Globus pallidus (tissue), 1 donor: ENCODE measurements at regions not wholly inside any gene's neighbourhood (a gene's known extent, or its start where the extent isn't known, plus 50 kb on each side); places are given as distances from the start of the nearest gene placed in this dataset.

Source experiments
- DNase-seq: peaks from one replicate; pipeline ENCODE4 v3.0.0-alpha.2; 2015; ENCODE audit warnings: low spot score

DNA sequence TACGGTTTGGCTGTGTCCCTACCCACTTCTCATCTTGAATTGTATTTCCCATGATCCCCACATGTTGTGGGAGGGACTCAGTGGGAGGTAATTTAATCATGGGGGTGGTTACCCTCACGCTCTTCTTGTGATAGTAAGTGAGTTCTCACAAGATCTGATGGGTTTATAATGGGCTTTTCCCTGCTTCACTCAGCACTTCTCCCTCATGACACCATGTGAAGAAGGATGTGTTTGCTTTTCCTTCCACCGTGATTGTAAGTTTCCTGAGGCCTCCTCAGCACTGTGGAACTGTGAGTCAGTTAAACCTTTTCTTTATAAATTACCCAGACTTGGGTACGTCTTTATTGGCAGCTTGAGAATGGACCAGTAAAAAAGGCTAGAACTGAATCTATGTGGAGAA, 750.0 kb upstream of the ID2 start:
- no peak for DNase-seq

DNA sequence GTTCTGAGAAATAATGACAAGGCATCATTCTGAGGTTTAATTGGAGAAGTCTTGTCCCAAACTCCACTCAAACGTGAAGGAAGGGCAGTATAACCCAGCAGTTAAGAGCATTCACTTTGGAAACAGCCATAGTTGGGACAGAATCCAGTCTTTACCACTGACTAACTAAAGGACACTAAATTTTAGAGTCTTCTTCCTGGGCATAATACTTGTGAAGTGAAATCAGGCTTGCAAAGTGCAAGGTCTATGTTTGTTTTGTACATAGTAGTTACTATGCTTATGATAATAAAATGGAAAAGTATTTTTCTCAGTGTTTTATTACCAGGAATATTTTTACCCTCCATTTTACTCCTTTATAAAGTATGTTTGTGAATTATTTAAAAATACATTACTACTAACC, 748.2 kb upstream of the ID2 start:
- no peak for DNase-seq

DNA sequence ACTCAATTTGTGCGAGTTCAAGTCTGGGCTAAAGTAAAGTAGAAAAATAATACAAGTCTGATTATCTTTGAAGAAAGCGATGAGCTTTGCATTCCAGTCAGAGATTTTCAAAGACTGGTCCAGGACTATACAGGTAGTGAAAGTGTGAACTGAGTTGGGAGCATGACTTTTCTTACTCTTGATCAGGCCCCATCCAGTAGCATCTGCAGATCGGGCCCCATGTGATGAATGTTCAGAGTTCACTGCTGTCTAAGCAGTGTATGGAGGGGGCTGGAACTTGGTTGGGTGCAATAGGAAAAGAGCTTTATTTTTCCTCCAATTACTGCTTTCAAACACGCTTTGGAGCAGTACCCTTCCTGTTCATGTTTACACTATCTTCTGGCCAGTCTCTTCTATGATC, 747.4 kb upstream of the ID2 start:
- DNase-seq = no peak

DNA sequence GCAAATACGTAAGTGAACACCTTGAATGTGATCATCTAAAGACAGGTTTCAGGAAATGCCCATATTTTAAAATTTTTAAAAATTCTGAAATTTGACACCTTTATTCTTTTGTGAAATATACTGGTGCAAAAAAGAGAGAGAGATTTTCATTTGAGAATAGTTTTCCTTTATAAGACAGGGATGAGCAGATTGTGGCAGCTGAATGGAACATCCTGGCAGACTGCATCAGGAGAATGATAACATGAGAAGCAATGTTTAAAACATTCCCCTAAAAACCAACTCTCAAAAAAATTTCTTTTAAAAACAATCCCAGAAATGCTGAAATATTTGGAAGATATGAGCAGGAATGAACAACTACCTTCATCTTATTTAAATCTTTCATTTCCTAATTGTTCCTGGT, 744.8 kb upstream of the ID2 start:
- DNase-seq = no peak

DNA sequence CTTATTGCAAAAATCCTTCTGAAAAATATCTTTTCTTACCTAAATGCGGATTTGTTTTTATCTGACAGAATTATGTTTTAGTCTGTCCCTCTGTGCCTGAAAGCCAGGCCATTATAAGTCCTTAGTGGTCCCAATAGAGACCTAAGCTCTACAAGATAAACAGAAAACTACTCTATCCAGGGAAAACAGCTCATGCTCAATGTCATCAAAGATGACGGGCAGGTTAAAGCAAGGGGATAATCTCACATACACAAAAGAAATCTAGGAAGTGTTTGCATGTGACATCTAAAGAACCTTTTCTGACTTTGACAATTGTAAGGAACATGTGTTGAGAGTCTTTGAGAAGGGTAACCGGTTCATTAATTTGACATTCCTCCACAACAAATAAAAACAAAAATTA, 741.1 kb upstream of the ID2 start:
- no peak for DNase-seq

DNA sequence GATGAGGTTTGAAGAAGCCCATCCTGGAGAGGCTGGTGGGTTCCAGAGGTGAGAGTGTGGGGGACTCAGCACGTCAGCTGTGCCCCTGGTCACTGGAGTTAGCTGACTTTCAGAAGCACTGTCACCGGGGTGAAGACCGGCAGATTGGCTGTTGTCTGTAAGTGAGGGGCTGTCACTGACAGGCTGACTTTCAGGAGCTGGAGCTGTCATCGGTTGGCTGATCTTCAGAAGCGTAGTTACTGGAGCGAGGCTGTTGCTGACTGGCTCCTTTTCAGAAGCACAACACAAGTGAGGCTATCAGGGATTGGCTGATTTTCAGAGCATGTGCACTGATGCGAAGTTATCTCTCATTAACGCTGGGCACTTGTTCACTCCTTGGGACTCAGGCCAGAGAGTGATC, 738.4 kb upstream of the ID2 start:
- DNase-seq = no peak

DNA sequence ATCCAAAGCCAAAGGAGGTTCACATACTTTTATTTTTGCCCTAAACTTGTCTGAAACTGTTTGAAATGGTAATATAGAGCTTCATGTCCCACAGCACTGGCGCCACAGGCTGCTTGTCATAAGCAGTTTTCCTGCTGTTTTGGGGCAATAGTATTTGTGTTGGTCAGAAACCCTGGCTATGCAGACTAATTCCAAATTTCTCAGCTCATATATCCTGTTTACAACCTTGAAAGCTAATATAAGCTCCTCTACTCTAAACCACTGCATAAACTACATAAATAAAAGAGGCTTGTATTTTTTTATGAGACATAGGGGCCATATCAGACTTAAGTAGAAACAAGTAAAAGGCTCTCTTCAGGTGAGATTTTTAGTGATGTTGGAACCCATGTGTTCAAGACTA, 736.8 kb upstream of the ID2 start:
- DNase-seq = no peak

DNA sequence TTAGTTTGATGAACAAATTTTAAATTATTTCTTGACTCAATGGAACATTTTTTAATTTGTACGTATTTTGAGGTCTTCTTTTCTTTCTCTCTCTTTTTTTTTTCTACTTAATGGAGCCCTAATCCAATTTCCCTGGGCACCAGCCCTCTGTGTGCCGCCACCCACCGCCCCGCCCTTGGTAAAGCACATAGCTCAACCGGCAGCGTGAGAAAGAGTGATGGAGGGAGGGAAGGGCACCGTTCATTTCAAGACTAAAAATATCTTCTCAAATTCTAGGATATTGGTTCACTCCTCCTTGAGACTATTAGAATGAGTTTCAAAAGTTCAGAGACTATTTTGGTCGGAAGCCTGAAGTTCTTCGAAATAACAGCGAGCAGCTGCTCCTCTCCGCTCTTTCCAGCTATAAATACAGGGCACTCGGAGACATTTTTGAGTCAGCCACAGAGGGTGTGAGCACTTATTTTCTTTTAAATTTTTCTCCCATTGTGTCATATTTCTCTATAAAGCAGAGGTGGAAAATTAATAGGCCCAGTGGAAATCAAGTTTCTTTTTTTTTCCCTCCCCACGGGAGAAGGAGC, 731.7 kb upstream of the ID2 start:
- no peak for DNase-seq

DNA sequence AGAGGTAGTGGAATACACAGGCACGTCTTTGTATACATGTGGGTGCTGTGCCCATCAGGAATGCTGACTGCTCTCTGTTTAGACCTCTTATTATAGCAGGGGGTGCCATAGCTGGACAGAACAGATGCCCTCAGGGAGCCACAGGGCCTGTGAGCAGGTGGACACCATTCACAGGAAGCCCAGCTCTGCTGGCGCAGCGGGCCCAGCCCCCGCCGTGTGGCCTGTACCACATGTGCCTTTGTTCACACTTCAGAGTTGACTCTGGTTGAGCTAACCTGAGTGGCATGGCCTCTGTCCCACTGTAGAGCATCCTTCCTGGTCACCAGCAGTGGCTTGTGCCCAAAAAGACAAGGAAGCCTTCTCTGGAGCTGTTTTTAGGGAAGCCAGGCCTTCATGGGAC, 730.9 kb upstream of the ID2 start:
- DNase-seq = no peak

DNA sequence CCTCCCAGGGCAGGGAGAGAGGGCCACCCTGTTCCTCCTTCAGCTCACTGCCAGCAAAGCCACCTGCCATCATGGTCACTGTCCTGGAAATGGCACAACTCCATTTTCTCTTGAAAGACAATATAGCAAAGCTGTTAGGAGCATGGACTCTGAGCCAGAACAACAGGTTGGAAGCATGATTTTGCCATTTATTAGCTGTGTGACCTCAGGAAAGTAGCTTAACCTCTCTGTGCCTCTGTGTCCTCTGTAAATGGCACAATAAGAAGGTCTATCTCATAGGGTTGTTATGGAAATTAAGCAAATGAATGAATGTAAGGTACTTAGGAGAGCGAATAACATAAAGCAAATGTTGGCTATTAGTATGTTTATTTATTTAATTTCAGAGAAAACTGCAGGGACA, 730.4 kb upstream of the ID2 start:
- no peak for DNase-seq

DNA sequence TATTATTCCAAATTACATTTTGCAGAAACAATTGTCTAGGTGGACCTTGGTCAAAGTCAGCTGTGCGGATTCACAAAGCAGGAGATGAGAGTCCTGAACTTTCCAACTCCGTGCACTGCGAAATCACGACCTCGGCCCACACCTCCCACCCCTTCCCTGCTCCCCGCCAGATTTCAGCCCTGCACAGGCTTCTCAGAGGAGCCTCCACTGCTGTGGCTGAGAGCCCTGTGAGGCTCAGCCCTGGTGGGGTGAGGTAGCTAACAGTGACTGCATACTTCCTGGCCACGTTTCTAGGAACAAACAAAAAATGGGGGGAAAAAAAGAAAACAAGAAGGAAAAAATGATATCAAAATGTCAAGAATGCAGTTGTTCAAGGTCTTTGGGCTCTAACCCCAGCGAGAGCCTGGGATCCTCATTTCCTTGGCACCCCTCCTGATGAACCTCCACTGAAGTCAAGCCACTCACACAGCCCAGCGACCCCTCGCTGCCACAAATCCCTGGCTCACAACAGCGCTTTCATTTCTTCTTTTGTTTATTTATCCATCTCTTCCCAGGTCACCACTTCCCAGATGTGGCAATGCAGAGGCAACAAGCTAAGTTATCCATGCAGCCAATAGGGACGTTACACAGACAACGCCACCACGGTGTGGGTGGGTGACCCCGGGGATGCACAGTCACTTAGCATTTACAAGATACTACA, 729.7 kb upstream of the ID2 start:
- DNase-seq = no peak

DNA sequence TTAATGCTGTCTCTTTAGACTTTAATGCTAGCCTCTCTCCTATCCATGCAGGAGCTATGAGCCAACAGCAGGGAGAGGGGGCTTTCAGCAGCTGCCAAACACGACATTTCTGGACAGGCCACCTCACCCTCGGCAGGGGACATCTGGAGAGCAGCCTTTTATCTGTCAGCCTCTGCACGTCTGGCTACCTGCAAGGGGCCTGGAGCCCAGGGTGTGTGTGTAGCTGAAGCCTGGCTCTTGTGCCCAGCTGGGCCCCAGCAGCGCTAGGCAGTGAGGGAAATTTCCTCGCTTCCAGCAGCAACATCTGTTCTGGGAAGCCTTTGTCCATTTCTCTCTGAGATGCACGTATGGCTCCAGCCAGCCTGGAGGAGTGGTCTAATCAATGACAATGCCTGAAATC, 728.7 kb upstream of the ID2 start:
- DNase-seq = no peak

DNA sequence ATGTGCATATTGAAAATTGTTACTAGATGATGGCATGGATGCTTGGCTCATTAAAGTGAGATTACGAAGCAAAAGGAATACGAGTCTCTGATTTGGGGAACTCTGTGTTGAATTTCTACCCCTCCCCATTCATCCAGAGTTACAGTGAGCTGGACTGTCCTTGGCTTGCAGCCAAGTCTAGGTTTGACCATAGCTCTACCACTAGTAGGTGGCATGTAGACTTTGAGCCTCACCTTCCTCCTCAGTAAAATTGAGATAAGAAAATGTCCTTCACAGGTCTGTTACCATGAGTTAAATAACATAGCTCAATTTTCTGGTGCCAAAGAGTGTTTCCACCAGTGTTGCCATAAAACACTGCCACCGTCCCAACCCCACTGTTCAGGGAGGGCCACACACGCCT, 727.6 kb upstream of the ID2 start:
- DNase-seq = no peak

DNA sequence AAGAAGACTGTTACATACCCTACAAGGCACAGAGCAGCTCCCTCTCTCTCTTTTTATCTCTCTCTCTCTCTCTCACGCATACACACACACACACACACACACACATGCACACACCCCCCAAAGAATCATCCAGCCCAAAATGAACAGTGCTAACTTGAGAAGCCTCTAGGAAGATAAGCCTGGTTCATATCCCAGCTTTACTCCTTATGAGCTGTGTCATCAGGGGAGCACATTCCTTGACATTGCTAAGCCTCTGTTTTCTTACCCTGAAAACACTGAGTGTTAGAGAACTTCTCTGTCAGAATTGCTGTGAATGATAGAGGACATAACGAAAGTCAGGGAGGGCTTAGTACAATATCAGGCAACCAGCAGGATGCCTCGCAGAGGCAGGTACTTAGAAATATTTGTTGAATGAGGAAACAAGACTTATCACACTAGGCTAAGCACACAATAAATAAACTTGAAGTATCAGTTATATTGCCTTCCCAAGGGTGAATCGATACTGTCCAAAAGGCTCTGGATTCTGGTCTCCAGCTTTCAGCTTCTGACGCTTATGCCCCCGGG, 725.6 kb upstream of the ID2 start:
- no peak for DNase-seq

DNA sequence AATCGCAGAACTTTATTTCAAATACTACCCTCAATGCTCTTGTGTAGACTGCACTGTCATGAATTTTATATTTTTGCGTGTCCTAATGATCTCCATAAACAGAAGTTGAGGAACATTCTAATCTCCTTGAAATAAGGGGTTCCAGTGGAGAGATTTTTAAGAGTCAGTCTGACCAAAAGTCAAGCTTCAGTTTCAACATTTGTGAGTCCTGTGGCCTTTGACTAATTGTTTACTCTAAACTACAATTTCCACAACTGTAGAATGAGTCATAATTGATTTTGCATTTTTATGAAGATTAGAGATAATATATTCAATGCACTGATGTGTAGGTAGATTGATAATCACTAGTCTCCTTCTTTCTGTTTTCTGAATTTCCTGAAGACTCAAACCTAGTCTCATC, 720.3 kb upstream of the ID2 start:
- DNase-seq = no peak

DNA sequence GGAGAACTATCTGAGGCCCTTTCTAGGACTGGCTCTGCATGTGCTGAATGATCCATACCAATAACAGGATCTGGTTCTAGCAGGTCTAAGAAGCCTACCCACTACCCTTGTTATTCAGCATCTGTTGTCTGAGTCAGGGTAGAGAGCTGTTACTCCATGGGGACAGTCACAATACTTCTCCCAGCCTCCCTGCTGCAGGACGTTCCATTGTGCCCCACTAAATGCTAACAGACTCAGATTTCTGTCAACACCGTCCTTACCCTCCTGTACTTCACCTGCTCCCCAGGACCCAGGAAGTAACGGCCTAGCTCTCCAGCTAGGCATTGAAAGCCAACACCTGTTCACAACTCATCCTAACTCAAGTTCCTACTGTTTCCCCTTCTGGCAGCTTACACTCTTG, 719.7 kb upstream of the ID2 start:
- DNase-seq = no peak

DNA sequence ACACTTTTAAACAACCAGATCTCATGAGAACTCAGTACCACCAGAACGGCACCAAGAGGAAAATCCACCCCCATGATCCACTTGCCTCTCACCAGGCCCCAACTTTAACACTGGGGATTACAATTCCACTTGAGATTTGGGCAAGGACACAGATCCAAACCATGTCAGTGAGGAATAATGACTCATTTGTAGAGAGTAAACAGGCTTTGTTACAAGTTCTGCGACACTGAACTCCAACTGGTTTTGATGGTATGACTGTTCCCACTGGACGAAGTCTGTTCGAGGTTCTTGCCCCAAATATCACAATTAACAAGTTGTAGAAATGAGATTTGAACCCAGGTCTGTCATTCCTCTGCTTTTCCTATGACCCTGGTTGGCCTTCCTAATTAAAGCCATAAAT, 718.1 kb upstream of the ID2 start:
- DNase-seq = no peak

DNA sequence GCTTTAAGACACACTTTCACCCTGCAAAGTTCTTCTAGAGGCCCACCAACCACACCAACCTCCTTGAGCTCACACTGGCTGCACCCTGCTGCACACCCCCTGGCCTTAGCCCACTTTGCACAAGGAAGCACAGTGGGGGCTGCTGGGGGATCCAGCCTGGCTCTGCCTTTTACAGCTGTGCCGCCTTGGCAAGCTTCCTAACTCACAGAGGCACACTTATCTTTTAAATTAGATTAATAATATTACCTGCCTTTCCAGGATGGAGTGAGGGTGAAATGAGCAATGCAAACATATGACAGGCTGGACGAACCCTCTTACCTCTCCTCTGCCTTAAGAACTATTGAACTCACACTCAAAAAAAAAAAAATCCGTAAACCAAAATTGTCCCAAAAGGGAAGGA, 715.8 kb upstream of the ID2 start:
- DNase-seq = no peak

DNA sequence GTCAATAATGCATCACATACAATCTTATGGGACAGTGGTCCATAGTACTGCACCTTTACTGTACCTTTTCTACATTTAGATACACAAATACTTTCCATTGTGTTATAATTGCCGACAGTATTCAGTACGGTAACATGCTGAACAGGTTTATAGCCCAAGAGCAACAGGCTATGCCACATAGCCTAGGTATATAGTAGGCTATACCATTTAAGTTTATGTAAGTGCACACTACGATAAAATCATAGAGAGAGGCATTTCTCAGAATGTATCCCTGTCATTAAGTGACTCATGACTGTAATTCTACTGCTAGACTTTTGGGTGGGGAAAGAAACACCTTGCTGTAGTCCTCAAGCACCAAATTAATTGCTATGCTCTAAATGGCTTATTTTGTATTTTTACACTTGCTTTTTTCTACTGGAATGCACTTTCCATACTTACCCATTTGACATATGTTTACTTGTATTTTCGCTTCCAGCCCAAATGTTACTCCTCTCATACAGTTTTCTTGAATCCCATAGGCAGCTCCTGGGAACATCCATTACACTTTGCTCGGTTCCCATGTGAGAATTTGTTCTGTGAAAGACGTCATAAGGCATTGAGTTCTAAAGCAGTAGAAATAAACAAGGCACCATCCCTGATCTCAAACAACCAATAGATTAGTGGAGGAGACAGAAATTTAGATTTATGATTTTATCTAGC, 714.0 kb upstream of the ID2 start:
- DNase-seq = no peak

DNA sequence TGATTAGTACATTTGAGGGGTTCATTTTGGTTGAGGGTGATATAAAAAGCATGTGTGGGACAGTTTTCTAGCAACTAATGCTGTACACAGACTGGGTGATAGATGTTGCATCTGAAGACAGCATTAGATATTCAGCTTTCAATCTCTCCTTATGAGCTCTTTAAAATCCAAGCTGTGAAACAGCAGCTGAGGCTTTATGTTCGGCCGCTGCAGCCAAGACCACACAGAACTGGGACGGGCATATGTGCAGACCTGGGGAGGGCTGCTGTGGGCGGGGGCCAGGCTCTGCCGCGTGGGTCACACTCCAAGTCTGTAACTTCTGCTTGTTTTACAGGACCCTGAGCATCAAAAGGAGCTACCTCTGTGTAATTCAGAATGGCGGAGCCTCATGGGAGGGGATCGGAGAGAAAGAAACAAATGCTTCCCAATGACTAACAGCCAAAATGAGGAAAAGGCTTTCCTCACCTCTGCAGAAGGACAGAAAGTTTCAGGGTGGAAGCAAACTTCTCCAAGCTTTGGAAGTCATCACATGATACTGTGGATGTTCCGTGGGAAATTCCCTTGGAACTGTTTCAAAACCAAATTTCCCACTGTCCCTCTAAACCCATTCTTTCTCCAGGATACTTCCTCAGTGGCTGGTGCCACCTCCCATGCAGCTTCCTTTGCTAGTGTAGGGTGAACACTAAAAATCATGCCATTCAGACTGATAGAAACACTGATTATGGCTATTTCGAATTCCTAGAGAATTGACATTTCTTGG, 711.9 kb upstream of the ID2 start:
- no peak for DNase-seq

DNA sequence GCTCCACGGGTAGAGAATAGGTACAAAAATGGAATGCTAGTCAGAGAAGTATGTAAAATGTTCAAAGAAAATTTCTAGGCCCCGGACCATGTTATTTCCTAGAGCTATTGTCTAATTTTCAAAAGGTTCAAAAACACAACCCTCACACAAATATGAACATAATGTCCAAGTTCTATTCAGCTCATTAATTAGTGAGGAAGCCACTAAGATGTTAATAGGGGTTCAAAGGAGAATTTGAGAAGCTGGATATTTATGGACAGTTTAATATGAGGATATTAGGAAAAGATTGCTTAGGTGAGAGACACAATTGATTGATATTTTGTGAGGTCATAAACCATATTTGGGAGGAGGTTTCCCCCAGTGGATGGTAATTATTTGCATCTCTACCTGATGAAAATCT, 710.6 kb upstream of the ID2 start:
- no peak for DNase-seq

DNA sequence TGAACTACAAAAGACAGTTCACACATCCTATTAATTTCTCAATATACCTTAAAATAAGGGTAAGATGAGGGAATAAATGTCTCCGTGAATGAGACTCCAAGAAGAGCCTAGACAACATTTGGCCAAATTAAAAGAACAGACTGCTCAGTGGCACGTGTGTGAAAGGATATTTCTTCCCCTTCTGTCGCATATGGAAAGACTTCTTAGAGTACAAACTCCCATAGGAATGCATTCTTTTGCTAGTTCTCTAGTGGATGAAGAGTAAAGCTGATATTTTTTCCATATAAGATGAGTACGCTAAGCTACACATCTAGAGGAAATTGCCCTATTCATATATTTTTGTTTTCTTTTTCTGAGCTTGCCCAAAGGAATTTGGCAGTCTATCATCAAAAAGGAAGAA, 710.0 kb upstream of the ID2 start:
- no peak for DNase-seq

DNA sequence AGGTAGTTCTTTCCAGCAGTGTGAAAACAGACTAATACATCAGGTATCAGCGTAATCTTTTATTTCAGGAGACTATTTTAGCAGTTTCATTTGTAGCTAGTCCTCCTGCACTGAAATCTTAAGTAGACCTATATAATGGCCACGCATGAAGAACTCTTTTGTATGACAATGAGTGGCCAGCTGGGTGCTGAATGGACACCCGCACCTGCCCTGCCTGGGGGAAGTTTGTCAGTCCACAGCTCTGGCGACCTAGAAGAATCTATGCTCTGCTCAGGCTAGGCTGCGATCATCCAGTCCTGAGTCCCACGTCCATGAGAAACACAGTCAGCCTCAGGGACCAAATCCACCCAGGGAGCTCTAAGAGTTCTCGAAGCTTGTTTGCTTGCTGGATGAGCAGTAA, 709.2 kb upstream of the ID2 start:
- DNase-seq = no peak
